CD4-positive, alpha-beta T cell treated with Interleukin-15 for 1 hour (primary cell): ENCODE measurements at regions not wholly inside any gene's neighbourhood (a gene's known extent, or its start where the extent isn't known, plus 50 kb on each side); places are given as distances from the start of the nearest gene placed in this dataset.

Experiments used
- DNase-seq: peaks from one replicate; pipeline ENCODE4 v3.0.0-alpha.2; 2020

DNA sequence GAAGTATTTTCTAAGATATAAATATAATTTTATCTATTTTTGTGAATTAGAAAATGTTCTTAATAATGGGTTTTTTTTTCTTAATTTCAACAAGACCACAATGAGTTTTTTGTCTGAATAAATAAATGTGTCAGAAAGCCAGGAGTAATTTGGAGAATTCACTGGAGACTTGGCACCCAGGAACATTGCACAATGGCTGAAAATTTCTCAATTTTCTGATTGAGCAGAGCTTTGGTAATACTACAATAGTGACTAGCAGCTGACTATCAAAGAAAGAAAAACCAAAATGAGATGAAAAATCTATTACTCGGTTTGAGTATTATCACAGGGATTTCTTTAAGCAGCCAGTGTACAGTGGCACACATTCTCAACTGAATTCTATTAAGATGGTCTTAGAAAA lies 394.4 kb upstream of the PCDH20 start:
- DNase-seq, result no peak

DNA sequence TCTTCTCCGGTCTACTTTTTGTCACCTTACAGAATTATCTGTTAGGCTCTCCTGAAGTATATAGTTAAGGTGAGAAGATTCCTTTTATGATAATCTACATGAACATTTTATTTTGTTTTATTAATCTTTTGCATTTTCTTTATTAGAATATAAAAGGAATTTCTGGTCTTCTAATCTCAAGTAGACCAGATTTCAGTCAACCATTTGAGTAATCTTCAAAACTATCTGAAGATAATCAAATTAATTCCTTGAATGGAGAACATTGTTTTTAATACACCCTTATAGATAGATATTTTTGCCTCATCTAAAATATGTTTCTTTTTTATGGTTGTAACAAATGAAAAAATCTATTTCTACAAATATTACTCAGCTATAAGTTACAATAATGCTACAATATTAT lies 381.7 kb upstream of the PCDH20 start:
- no peak for DNase-seq

DNA sequence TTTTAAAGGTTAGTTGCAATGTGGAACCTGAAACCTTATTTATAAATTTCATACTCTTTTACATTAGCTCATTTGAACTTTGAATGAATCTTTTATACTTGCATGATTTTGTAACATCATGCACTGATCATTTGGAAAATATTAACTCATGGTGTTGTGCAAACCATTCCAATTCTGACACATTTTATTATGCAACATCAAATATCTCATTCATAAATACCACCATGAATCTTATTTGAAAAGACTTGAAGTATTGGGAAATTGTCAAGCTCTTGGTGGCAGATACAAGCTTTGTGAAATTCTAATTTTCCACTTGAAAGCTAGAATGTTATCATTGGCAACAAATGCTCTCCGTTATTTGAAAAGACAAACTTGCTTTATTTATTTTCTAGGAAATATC lies 379.9 kb upstream of the PCDH20 start:
- no peak for DNase-seq

DNA sequence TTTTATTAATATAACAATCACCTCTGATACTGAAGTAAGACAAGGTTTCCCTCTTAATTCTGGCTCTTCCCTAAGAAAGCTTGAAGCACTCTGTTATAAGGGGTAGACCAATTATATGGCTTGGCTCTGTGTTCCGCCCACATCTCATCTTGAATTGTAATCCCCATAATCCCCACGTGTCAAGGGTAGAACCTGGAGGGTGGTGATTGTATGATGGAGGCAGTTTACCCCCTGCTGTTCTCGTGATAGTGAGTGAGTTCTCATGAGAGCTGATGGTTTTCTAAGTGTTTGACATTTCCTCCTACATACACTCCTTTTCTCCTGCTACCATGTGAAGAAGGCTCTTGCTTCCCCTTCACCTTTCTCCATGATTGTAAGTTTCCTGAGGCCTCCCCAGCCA lies 363.8 kb upstream of the PCDH20 start:
- DNase-seq, result no peak

DNA sequence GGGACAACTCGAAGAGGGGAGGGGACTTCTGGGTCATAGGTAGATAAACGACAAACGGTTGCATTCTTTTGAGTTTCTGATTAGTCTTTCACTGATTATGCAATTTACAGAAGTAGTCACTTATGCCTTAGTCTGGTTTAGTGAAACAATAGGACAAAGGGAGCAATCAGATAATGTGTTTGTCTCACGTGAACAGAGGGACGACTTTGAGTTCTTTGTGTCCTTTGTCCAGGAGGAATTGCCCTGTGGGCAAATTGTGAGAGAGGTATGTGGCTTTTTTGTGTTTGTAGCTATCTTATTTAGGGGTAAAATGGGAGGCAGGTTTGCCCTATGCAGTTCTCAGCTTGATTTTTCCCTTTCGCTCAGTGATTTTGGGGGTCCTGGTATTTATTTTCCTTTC lies 362.9 kb upstream of the PCDH20 start:
- no peak for DNase-seq

DNA sequence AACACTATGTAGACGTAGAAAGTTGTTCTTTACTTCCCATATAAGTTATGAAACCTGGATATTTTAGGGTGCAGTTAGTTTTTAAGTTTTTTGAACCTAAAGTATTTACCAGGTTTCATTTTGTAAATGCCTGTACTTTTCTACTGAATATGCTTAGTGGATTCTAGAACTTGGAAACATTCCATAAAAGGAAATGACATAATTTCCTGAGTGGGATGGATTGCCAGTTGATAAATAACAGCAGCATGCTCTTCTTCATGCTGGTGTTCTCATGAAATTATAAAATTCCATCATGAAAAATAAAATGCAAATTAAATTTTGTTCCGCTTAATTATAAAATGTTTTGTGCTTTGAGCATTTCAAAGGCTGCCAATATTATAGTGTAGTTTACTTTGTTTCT lies 362.2 kb upstream of the PCDH20 start:
- DNase-seq, result no peak

DNA sequence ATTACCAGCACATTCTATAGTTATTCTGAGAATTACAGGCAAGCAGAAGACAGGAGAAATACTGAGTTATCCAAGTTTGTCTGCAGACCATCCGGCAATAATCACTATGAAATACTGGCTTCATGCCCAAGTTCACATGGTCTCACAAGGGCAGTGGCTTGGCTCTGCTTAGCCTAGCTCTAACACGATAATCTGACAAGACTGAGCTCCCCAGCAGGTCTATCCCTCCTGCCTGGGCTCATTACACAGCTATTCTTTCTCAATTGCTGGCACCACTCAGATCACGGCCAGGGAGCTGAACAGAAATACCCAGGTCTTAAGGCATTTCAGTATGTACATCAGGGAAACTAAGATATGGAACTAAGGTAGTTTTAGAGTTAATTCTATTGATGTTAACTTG lies 361.6 kb upstream of the PCDH20 start:
- no peak for DNase-seq

DNA sequence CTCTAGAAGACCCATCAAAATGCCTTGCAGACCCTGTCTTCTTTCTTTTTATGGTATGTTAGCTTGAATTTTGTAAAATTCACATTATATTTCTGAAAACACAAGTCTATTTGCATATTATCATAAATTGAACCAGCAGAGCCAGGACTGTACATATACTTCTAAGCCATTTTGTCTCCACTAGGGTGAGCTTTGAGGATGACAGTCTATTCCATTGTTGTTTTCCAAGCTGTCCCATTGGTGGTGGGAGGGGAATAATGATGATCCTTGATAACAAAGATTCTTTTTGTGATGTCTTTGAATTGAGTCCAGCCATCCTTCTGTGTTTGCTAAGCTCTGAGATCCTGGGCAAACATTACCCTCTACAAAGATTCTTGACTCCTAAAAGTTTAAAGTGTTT lies 359.3 kb upstream of the PCDH20 start:
- no peak for DNase-seq

DNA sequence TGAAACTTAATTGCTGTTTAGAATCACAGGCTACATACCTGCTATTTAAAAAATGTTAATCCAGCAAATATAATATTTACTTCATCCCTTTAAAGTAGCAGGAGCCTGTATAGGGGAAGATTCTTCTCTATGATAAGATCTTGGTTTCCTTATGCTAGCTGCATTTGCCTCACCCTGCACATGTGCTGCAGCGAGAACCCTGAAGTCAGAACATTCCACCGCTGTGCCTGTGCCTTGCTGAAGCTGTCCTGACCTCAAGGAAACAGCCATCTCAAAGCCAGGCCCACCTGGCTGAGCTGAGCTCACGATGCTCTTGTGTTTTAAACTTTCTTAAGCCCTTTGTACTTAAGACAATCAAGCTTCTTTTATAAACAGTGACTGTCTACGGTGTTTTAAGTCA lies 355.0 kb upstream of the PCDH20 start:
- no peak for DNase-seq

DNA sequence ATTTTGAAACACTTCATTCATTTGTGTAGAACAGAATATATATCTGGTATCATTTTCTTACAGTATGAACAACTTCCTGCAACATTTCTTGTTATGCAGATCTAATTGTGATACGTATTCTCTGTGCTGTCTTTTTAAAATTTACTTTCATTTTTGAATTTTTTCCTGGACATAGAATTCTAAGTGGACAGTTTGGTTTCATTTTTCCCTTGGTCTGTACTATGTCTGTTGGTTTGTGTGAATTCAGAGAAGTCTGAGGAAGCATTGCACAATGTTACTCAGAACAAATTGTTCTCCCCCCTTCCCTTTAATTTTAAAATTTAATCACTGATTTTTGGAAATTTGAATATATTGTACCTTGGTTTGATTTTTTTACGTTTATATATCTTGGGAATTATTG lies 352.5 kb upstream of the PCDH20 start:
- DNase-seq, result no peak

DNA sequence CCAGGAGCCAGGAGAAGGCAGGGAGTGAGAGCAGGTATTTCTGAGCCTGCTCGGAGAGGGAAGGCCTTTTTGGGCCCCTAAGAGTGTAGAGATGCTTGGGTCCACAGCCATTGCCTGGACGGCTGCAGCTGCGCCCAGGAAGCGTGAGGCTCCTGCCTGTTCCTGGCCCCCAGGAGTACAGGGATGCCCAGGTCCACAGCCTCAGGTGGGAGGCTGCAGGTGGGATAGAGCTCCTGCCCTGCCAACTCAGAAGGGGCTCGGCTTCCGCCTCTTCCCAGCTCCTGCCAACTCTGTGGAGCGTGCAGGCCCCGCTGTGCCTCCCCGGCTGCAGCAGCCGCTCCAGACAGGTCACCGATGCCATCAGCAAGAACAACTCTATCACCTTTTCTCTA lies 351.0 kb upstream of the PCDH20 start:
- DNase-seq, result no peak

DNA sequence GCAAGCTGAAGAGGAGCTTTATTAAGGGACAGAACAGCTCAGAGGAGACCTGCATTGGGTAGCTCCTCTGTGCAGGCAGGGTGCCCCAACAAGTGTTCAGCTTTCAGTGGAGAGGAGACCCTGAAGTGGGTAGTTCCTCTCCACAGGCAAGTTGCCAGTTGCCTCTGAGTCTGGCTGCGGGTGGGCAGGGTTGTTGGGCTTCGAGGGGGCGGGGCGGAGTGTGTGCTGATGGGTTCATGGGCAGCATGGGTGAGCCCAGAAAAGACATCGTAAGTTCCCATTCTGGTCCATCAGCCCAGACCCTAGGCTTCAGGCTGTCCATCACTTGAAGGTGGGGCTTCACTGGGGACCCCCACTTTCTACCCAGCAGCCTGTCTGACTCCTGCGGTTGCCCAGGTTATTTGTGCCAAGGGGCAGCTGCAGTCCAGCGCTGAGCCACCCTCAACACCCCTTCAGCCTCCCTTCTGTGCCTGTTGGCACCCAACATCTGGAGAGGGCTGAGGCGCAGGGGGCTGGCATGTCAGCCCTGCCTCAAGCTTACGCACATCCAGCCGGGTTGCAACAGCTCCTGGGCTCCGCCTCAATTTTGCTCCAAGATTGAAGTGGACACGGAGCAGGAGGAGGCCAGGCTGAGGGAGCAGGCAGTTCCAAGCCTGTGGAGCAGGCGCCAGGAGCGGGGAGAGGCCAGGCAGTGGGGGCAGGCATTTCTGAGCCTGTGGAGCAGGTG lies 350.5 kb upstream of the PCDH20 start:
- DNase-seq, result no peak

DNA sequence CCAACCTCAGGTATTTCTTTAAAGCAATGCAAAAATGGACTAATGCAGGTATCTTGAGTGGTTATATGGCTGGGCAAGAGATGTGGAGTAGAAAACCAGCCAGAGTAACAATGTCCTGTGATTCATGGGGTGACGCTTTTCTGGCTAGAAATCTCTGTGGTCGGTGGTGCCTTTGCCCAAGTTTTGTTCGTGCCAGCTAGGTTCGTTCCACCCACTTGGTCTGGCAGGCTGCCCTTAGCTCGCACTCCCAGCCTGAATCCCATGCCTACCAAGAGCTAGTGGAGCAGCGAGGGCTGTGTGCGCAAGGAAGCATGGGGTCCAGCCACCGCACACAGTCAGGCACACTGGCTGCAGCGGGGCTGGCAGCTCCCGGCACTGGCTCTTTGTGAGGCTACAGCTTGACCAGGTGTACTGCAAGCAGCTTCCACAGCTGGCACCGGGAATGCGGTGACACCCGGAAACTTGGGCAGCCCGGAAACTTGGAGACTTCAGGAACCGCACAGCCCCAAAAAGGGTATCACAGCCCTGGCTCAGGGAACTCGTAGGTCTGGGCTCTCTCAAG lies 349.6 kb upstream of the PCDH20 start:
- DNase-seq, result no peak

DNA sequence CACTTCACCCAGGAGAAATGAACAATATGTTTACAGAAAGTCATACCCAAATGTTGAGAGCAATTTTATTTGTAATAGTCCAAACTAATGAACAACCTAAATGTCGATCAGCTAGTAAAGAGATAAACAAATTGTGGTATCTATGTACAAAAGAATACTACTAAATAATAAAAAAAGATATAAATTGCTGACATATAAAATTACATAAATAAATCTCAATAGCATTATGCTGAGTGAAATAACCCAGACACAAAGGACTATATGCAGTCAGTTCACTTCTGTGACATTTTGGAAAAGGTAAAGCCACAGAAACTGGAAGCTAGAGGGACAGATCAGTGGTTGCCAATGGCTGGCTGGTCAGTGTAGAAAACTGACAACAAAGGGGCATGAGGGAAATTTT lies 346.0 kb upstream of the PCDH20 start:
- DNase-seq, result no peak

DNA sequence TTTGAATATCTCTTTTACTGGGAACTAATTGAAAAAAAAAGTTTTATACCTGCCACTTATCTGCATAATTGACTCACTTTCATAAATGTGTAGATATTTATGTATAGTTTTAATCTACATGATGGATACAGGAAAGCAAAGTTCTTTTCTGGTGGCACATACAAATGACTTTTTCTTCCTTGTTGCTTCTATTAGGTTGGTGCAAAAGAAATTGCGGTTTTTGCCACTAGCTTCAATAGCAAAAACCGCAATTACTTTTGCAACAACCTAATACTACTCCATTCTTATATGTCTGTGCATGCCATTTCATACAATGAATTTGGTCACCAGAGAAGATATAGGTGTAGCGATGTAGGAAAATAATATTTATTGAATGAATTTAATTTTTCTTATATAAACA lies 344.5 kb upstream of the PCDH20 start:
- no peak for DNase-seq

DNA sequence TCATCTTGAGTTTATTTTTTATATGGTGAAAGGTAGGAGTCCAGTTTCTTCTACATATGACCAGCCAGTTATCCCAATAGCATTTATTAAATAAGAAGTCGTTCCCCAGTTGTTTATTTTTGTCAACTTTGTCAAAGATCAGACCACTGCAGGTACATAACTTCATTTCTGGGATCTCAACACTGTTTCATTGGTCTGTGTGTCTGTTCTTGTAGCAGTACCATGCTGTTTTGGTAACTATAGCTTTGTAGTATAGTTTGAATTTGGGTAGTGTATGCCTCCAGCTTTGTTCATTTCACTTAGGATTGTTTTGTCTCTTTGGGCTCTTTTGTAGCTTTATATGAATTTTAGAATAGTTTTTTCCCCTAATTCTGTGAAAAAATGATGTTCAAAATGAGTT lies 340.4 kb upstream of the PCDH20 start:
- DNase-seq, result no peak

DNA sequence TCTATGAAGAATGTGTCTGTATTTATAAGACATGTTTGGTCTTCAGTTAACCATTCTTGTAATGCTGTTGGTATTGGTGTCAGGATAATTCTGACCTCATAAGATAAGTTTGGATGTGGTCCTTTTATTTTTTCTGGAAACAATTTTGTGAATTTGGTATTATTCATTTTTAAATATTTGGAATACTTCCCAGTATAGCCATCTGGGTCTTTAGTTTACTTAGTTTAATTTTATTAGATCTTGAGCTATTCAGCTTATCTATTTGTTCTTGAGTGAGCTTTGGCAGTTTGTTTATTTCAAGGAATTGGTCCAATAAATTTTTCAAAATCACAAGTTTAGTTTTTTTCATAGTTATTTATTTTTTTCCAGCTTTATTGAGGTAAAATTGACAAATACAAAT lies 335.4 kb upstream of the PCDH20 start:
- no peak for DNase-seq

DNA sequence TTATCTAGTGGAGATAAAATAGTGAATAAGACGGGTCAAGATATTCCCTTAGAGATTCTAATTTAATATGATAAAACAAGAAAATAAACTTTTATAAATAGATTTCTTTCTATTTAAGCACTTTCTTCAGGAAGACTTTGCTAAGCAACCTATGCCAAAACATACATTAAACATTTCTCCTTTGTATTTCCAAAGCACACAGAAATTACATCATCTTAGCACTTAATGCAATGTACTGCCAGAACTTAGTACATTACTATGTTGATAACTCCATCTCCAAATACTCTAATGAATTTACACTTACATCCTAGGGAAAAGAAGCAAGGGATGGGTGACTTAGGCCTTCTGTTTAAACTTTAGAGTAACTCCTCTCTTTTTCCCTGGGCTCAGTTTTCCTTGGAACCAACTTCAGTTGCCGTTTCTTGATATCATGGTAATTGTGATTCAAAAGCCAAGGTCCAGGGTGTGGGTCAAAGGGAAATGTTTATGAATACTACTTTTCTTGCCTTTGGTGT lies 322.6 kb upstream of the PCDH20 start:
- no peak for DNase-seq

DNA sequence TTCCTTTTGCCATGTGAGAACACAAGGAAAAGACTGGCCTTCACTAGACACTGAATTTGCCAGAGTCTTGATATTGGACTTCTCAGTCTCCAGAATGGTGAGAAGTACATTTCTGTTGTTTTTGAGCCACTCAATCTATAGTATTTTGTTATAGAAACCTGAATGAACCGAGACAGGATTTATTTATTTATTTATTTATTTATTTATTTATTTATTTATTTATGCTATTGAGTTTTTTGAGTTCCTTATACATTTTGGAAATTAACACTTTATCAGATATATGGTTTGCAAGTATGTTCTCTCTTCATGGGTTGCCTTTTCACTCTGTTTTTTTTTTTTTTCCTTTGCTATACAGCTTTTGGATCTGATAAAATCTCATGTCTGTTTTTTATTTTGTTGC lies 319.0 kb upstream of the PCDH20 start:
- no peak for DNase-seq

DNA sequence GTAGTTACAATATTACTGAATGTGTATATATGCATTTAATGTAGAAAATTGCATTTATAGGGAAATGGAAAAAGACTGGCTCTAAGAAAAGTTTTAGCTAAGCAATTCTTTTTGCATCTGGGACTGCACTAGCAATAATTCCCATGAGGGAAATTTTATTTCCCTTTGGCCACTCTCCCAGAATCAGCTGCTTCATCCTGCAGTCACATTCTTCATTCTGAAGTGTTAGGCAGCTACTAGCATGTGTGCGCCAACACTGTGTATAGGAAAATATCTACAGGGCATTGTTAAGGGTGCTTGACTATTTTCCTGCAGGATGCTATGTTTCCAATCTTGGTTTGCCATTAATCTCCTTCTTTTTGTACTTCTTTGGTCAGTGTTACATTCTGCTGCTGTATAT lies 312.8 kb upstream of the PCDH20 start:
- DNase-seq, result no peak

DNA sequence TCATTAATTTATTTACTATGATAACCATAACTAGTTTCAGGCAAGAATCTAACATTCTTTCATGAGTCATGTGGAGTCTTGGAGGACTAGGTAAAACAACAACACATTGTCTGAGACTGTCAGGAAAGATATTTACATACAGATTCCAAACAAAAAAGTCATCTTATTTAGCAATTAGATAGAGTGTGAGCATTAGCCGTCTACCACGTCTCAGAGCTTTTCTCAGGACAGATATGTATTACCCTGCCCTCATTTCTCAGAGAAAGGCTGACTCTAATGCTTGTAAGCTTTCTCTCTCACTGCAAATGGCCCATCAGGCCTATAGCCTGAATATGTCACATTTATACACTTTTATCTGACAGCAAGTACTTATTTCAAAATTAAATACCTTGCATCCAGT lies 312.1 kb upstream of the PCDH20 start:
- DNase-seq, result no peak

DNA sequence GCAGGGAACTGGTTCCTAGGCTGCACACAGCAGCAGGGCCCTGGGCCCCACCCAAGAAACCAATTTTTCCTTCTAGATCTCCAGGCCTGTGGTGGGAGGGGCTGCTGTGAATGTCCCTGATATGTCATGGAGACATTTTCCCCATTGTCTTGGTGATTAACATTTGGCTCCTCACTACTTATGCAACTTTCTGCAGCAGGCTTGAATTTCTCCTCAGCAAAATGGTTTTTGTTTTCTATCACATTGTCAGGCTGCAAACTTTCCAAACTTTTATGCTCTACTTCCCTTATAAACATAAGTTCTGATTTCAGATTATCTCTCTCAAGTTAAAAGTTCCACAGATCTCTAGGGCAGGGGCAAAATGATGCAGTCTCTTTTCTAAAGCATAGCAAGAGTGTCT lies 310.2 kb upstream of the PCDH20 start:
- no peak for DNase-seq

DNA sequence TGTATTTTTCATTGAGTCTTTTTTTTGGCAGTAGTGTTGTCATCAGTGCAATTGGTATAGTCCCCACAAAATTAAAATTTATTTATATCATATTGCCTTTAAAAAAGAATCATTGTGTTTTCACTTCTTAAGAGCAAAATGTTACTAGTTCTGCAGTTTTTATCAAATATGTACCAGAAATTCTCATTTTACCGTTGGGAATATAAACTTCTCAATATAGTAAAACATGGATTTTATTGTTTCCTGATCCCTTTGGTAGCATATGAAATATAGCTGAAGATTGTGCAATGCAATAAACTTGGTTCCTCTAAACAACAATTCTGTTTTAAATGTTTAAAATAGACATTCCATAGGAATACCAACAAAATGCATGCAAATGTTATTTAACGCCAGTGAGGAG lies 306.5 kb upstream of the PCDH20 start:
- DNase-seq, result no peak

DNA sequence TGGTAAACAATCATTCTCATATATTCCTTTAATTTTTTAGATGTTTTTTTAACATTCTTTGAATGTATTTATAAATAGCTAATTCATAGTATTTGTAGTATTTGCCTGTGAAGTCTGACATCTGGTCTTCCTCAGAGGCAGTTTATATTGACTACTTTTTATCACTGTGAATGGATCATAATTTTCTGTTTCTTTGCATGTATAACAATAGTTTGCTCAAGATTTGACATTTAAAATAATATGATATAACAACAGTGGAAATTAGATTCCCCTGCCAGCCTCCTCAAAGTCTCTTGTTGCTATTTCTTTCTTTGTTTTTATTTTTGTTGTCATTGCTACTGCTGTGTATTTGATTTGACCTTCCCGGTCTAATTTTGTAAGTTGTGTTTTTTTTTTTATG lies 297.0 kb upstream of the PCDH20 start:
- no peak for DNase-seq

DNA sequence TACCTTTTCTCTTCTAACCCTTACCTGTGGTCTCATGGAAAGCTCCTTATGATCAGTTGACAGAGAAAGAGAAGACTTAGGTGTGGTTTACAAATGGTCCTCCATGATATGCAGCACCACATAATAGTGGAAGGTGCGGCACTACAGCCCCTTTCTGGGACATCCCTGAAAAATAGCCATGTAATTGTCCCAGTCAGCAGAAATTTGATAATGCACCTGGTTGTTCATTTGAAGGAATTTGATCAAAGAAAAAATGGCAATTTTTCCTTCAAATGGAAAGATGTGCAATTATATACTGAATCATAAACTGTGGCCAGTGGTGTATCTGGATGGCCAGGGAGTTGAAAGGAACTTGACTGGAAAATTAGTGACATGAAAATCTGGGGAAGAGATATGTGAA lies 293.6 kb upstream of the PCDH20 start:
- DNase-seq, result no peak
